ENCODE measurements at regions not wholly inside any gene's neighbourhood (a gene's known extent, or its start where the extent isn't known, plus 50 kb on each side); places are given as distances from the start of the nearest gene placed in this dataset.

DNA sequence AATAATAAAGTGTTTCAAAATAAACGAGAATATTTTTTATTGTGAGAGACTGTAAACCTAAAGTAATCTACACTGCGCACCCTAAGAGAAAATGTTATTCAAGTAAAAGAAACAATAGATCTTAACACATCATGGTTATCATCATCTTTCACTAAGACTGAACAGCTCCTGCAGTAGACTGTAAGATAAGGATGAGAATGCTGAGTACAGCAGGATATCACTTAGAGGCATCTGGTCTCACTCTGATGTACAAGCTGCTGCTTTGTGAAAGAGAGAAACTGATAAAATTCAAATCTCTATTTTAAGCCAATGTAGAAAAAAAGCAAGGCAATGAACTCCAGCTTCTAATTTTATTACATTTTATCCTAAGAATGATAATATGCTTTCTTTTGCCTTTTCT lies 261.7 kb upstream of the HTR2A start:
- no peak for DNase-seq

- no peak for DNase-seq
Observed at GRCh38 chr13:47148543-47148942, 251.7 kb upstream of the HTR2A start.

DNA sequence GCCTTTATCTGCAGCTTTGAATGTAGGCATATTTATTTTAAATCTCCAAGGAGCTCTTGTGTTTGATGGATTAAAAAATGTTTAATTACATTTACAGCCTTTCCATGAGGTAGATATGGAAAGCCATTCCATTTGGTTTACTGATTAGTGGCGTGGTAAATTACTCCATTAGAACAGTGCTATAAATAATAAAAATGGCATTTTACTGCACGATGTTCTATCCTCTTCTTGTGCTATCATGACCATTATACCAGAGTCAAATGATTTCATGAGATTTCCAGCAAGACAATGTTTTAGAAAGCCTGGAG lies 250.9 kb upstream of the HTR2A start:
- no peak for DNase-seq

- DNase-seq, result no peak
Observed at GRCh38 chr13:47146991-47147811, 250.3 kb upstream of the HTR2A start.

DNA sequence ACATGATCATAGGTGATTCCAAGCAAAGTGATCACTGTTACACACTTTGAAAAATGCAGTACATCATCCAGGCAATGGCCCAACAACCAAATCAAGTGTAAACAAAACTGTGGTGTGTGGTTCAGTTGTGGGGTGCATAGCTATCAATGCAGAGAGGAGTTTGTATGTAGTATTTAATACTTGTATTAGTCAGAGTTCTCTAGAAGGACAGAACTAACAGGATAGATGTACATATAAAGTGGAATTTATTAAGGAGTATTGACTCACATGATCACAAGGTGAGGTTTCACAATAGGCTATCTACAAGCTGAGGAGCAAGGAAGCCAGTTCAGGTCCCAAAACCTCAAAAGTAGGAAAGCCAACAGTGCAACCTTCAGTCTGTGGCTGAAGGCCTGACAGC lies 249.3 kb upstream of the HTR2A start:
- no peak for DNase-seq

- no peak for DNase-seq
Observed at GRCh38 chr13:47144782-47145181, 247.9 kb upstream of the HTR2A start.

- DNase-seq, result no peak
Observed at GRCh38 chr13:47142105-47142504, 245.3 kb upstream of the HTR2A start.

DNA sequence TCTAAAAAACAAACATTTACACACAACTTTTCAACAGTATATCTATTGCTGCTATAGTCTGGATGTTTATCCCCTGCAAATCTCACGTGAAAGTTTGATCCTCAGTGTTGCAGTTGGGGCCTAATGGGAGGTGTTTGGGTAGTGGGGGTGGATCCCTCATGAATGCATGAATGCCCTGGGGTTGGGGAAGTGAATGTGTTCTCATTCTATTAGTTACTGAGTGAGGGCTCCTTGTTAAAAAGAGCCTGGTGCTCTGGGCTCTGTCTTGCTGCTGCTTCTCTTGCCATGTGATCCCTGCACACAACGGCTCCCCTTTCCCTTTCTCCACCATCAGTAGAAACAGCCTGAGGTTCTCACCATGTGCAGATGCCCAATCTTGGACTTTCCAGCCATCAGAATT lies 242.7 kb upstream of the HTR2A start:
- no peak for DNase-seq

- DNase-seq, result no peak
Observed at GRCh38 chr13:47136504-47136941, 239.7 kb upstream of the HTR2A start.

GRCh38 chr13:47135800-47136503 lies 239.1 kb upstream of the HTR2A start:
- DNase-seq, result no peak

DNA sequence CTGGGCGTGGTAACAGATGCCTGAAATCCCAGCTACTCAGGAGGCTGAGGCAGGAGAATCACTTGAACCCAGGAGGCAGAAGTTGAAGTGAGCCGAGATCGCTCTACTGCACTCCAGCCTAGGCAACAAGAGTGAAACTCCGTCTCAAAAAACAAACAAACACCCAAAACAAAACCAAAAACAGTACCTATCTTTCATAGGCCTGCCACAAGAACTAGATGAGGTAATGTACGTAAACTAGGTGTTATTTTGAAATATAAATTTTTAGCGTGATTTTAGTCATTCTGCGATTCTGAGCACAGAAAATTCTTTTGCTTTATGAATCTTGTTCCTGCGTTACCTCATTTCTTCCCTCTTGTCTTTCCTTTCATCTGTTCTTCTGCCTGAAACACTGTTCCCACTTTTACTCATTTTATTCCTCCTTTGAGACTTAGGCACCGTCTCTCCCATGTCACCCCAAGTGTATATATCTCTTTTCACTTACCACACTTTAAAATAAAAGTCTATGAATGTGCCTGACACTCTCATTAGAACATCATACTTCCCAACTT lies 238.2 kb upstream of the HTR2A start:
- DNase-seq, result no peak

- no peak for DNase-seq
Observed at GRCh38 chr13:47133011-47133445, 236.2 kb upstream of the HTR2A start.

DNA sequence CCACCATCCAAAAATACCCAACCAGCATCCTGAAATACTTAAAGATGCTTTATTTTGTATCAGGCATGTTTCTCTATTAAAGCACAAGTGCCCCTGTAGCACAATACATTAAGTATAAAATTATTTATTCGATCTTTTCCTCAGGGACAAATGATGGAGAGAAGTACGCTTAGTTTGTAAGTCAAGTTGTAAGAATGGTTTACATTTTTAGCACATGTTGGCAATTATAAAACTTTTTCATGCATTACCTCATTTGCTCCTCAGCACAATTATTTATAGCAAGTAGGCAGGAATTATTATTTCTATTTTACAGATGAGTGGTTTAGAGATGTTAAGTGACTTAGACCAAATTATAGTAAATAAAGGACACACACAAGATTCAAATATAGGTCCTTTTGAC lies 232.6 kb upstream of the HTR2A start:
- DNase-seq, result no peak

DNA sequence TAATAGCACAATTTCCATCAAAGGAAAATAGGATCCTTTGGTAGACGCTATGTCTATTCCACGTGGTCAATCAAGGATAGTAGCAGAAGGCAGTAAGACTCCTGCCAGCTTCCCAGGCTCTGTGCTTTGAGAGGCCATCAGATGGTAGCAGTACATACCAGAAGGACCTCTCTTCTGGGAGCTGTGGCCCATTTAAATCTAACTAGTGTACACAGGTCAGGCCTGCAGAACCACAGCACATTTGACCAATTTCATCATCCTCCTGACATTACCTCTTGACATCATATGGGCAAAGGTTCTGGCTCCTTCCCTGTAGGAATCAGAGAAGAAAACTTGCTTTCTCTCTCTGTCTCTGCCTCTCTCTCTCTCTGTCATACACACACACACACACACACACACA lies 229.6 kb upstream of the HTR2A start:
- no peak for DNase-seq

DNA sequence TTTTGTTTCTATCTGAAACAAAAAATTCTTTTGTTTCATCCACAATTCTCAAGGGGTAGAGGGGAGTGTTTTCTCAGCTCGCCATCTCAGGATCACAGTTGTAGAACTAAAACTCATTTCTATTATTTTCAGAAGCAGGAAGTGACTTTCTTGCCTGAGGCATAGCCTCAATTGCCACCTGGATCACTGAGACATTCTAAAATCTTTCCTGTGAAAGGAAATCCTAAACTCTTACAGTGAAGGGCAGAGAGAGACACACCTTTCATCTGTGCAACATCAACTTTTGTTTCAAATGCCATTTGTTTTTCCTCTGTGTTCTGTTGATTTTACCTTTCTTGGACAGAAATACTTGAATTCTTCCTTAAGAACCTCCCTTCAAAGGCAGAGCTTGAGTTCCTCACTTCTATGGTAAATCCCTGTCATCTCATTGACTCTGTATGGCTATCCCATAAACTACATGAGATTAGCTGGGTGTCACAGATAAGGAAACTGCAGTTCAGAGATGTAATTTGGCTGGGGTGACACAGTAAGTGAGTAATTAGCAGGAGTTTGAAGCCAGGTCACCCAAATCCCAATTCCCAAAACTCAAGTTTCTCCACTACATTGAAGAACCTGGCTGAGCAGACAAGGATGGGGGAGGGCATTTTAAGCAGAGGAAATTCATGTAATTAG lies 224.4 kb upstream of the HTR2A start:
- DNase-seq, result no peak

GRCh38 chr13:47120282-47120681 lies 223.4 kb upstream of the HTR2A start:
- no peak for DNase-seq

DNA sequence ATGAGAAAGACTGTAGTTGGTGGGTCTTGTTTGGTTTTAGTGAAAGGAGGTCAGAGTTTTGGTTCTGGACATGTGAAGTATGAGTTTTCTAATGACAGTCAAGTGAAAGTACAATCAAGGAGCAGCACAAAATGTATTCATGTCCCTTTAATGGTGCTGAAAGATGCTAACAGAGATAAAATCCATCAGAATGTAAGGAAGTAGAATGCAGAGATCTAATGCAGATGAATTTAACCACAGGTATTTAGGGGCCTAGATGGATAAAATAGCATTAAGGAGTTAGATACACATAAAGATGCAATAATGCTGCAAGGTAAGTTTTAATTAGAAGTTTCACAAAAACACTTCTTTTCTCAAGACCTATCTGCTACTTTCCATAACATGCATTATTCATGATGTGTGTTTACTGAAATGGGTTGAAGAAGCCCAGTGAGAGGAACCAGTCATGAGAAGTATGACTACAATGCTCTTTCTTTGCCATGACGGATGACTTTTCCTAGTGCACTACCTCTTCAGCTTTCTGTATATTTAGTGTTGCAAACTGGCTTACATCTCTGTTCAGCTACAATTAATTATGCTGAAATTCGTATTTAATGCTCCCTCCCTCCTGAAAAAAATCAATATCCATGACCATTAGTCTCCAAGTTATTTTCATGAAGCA lies 222.9 kb upstream of the HTR2A start:
- no peak for DNase-seq

DNA sequence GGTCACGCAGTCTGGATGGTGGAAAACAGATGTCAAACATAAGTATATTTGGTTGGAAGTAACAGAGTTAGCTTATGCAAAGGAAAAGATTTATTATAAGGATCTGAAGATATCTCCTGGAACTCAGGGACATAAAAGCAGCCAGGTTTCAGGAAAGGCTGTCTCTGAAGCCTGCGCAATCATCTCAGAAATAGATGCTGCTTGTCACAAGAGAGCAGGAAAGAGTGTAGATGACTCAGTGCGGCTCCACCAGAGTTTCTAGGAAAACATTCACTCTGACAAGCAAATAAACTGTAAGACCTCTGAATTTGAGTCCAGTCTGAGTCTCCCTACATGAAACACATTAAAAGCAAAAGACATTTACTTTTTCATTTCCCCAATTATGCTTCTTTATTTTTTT lies 220.4 kb upstream of the HTR2A start:
- DNase-seq, result no peak

DNA sequence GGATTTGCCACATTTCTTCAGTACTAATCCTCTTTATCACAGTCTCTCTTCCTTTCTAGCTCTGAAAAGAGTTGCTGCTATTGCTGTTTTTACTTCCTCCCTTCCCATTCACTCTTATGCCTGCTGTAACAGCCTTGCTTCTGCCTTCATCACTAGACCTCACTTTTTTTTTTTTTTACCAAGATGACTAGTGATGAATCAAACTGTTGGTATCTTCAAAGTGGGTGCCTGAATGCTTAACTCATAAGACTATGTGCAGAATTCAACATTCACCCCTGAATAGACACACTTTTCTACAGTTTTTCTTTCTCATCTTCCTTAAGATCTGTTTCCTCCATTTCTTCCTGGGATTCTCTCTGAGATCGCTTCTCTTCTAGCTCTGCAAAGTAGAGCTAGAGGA lies 217.2 kb upstream of the HTR2A start:
- DNase-seq, result no peak

DNA sequence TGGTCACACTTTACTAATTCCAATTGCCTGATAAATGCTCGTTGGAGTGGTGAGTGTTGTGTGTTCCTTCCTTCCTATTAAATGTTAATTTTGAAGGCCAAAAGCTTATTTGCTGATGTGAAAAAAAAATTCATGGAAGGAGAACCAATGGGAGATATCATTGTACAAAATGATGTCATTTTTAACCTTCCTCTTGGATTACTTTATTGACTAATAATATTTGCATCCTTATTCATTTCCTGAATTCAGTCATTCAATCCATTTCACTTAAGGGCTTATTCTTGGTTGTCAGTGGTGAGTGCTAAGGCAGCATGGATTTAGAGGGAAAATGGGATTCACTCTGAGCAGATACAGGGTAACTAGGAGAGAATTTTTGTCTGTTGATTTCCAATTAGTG lies 216.0 kb upstream of the HTR2A start:
- DNase-seq, result no peak

DNA sequence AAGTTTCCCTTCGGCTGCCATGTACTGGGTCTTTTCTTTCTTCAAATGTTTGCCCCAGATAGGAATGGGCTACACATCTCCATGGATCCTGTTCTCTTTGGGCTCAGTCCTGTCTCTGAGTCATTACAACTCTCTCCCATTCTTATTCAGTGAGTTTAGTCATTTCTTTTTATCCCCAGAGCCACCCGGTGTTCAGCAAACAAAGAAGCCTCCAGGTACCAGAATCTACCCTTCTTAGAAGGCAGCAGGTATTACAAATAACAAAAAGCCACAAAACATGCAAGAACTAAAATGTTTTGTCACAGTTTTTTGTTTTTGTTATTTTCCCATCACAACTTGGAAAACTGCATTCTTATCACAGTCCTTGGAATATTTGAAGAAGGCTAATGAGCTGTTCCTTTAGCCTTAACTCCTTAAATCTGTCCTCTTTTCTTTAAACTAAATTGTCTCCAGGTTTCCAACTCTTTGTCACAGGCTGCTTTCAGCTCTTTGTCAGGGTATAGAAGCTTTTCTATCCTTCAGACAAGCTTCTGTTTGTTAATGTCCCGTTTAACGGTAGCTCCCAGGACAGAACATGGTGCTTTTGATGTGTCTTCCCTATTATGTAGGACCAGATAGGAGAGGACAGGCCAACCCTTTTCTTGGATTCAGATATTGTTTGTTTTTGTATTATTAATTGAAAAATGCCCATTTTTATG lies 215.5 kb upstream of the HTR2A start:
- no peak for DNase-seq

DNA sequence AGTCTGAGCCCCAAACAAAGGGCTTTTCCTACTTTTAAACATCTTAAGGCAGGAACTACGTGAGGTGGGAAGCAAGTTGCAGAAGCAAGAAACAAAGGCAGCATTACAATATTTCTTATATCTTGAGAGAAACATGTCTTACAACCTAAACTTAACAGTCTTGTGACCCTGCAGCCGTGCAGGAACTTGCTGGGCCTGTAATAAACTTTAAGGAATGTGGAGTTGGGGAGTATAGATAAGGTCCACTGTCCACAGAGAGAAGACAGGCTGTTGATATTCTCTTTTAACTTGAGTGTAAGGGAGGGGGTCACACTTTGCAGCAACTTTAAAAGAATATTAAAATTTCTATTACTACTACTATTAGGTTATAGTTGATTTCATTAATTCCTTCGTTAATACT lies 214.6 kb upstream of the HTR2A start:
- DNase-seq, result no peak

DNA sequence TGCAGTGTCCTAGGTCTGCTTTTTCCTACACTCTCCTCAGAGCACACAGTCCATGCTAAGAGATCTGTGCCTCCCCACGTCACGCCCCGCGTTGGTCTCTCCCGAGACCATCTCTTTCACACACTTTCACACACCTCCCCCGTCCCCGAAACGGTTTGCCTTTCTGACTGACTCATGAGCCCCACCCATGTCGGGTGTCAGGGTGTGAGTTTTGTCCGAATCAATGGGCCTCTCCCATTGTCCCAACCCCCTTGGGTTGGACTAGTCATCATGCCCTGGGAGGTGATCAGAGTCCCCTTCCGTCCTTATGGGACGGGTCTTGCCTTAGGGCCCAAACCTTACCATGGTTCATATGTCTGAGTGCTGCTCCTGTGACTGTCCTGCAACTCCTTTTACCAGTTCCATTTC lies 214.0 kb upstream of the HTR2A start:
- no peak for DNase-seq

Measured in SIG-M5 (cell line).